Fibroblast of the conjunctiva (primary cell): ENCODE measurements at regions not wholly inside any gene's neighbourhood (a gene's known extent, or its start where the extent isn't known, plus 50 kb on each side); places are given as distances from the start of the nearest gene placed in this dataset.
"Not testable (repeated sequence)": the region's sequence is repeated elsewhere in the genome, so short reads cannot be mapped to it uniquely, and the experiment has no call there.

Source experiments
- DNase-seq: peaks from one replicate; pipeline ENCODE4 v3.0.0-alpha.2; 2010; ENCODE audit warnings: low read depth

GRCh38 chr3:67154429-67154828, 156.3 kb downstream of the KBTBD8 start:
- DNase-seq = no peak

- DNase-seq = no peak
Measured at GRCh38 chr3:67167481-67167880, 169.4 kb downstream of the KBTBD8 start.

GRCh38 chr3:67171841-67172240, 173.7 kb downstream of the KBTBD8 start:
- DNase-seq = no peak

- not testable (repeated sequence) for DNase-seq
Measured at GRCh38 chr3:67173130-67173529, 175.0 kb downstream of the KBTBD8 start.

DNA sequence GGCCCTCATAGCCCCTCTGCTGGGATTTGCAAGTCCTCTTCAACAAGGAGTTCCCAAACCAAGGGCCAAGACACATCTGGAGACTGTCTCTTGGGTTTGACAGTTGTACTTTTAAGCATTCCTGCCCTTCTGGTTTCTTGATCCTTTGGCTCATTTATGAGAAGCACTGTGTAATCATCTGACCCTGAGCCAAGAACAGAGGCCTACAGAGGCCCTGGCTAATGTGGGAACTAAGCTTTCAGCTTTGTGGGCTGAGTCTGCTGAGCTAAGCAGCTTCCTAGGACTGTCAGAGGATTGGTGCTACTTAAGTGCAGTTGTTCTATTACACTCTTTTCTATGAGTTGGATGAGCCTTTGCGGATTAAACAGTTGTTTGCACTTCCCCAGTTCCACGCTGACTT, 178.3 kb downstream of the KBTBD8 start:
- no peak for DNase-seq

GRCh38 chr3:67192466-67192865, 194.4 kb downstream of the KBTBD8 start:
- DNase-seq = no peak

- no peak for DNase-seq
Measured at GRCh38 chr3:67196677-67197076, 198.6 kb downstream of the KBTBD8 start.

- DNase-seq = no peak
Measured at GRCh38 chr3:67198374-67198773, 200.3 kb downstream of the KBTBD8 start.

- DNase-seq = no peak
Measured at GRCh38 chr3:67200618-67201017, 202.5 kb downstream of the KBTBD8 start.

DNA sequence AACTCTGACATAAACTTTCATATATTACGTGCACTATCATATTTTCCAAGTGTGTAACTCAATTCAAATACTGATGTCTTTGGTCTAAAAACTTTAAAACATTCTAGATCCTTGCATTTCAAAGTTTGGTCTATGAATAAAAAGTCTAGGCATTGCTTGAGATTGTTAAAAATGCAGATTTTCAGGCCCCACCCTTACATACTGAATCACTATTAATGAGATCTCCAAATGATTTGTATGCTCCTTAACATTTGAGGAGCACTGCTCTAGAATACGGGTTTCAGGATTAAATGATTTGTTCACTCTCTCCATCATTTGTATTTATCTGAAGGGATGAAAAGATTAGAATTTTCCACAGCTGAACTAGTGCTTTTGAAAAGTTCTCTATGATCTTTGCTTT, 202.9 kb downstream of the KBTBD8 start:
- no peak for DNase-seq

- no peak for DNase-seq
Measured at GRCh38 chr3:67202053-67202452, 203.9 kb downstream of the KBTBD8 start.

GRCh38 chr3:67204951-67205350, 206.8 kb downstream of the KBTBD8 start:
- DNase-seq = no peak

DNA sequence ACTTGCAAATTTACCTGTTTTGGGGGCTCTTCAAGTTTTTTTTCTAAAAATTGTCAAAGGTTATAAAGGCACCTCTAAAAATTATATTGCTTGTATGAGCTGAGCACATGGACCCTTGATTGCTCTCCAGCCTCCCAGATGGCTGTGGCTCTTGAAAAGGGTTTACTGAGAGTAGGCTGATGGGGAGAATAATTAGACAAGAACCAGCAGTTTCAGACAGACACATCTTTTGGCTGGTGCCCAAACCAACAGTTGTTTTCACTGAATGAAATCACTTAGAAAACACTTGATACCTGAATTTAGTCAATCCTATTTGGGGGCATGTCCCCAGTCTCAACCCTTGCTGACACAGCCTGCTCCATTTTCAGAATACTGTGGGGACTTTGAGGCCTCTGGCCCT, 217.6 kb downstream of the KBTBD8 start:
- DNase-seq = no peak

DNA sequence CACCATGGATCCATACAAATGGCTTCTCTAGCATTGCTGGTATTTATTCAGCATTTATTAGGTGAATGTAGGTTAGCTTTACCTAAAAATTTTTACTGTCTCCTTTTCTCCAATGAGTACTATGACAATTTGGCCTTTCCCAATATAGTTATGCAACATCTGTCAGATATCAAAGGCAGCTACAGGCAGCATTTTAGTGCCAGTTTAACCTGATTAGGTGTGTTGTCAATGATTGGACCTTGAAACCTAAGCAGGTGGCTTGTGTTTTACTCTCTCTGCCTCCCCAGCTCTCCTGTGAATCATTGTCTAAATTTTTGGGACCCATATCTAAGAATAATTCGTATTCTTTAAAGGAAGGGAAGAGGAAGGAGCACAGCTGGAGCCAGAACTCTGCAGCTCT, 228.9 kb downstream of the KBTBD8 start:
- no peak for DNase-seq

GRCh38 chr3:67228136-67228535, 230.0 kb downstream of the KBTBD8 start:
- DNase-seq = no peak

DNA sequence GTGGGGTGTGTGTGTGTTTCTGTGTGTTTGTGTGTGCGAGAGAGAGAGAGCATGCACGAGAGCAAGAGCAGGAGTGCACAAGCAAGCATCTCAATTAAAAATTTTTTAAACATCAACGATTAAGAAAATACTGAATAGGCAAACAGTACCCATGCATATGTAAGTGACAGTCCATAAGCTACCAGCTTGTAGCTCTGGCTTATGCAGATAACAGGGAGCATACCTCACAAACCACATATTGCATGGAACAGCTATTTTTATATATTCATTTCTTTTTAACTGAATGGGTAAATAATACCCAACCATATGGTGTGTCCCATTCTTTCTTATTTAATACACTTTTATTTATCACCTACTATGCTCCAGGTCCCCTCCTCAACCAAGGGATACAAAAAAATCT, 234.5 kb downstream of the KBTBD8 start:
- DNase-seq = no peak

- DNase-seq = no peak
Measured at GRCh38 chr3:67239353-67239752, 241.2 kb downstream of the KBTBD8 start.

DNA sequence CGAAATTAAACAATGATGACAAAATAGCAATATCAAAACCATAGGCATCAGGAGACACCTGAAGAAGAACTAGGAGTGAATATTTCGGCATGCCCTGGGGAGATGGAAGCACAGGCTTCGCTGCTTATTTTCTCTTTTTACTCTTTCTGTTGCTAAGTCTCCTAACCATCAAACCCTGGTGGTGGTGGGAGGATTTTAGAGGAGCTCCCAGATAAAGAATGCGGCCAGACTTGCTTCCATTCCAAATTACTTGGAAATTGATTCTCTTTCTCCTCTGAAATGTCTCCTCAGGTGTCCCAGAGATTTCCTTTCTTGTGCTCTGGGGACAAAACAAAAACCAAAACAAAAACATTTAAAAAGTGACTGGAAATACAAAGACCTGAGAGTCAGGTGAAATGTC, 243.0 kb downstream of the KBTBD8 start:
- no peak for DNase-seq

DNA sequence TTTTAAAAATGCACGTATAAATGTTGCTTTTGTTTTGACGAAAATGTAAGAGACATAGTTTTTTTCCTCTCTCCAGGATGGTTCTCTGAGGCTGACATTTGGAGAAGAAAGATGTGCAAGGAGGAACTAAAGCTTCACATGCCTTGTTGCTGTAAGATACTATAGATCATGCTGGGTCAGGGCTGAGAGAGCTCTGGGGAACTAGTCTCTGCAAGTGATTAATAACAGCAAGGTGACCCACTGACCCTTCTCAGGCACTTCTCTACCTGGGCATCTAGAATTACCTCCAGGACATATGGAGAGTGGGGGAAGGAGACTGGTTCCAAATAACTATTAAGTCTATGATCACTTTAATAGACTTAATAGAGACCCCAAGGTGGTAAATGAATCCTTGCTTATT, 246.0 kb downstream of the KBTBD8 start:
- no peak for DNase-seq

- DNase-seq = no peak
Measured at GRCh38 chr3:67245545-67245944, 247.4 kb downstream of the KBTBD8 start.

DNA sequence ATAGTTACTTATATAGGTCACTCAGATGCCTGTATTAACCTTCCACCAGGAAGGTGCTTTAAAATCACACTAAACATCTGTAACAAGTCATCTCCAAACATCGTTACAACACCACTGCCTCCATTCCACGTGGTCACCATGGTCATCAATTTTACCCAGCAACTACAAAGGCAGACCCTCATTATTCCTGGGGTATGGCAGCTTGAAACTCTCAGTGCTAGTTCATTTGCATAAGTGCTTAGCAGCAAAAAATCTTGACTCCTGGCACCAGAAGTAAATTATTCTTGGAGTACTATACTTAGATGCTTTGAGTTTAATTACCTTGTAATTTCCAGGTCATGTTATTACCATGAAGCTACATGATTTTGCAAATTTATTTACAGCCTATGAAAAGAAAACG, 250.6 kb downstream of the KBTBD8 start:
- no peak for DNase-seq

GRCh38 chr3:67252906-67253305, 254.8 kb downstream of the KBTBD8 start:
- DNase-seq = not testable (repeated sequence)

DNA sequence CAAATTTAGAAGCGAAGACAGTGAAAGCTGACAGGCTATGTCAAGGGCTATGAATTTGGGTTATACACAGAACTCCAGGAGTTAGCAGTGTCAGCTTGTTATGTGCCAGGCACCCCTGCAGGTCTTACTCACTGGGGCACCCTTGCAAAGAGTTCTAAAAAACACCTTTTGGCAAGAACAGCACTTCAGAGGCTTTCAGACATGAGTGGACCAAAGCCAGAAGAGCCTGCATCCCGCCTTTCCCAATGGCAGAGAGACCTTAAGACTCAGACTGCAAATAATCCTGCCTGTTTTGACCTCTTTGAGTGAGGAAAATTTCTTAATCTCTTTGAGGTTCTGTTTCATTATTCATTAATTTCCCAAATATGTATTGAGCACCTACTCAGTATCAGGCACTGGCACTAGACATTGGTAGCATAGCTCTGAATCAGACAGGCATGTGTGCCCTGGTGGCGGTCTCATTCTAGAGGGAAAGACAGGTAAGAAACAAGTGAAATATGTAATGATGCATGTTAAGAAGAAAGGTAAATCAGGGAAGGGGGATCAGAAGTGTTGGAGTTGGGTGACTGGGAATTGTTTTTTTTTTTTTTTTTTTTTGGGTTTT, 280.0 kb downstream of the KBTBD8 start:
- no peak for DNase-seq

- no peak for DNase-seq
Measured at GRCh38 chr3:67286586-67286985, 288.5 kb downstream of the KBTBD8 start.
